ENCODE measurements at regions not wholly inside any gene's neighbourhood (a gene's known extent, or its start where the extent isn't known, plus 50 kb on each side); places are given as distances from the start of the nearest gene placed in this dataset.

- FAIRE-seq, result no peak
- ChIA-PET SMC1A (ENCODE audit: uncharacterized antibody, unreplicated experiment) (no interaction called here), CTCF (no interaction called here), POLR2A (interaction anchor here (0.7 kb wide), 1 partner anchor 178 kb away, joined by 8 read pairs; no protein-coding TSS in a partner anchor), RAD21 (ENCODE audit: unreplicated experiment) (interaction anchor here (0.6 to 0.7 kb wide), 2 partner anchors 393 to 727 kb away, joined by 3 read pairs; no protein-coding TSS in a partner anchor)
- Histone ChIP-seq H3K36me3 (ENCODE audit: control insufficient read depth in 2 of 2, insufficient read depth in 2 of 2, low read length in 1 of 2) (no peaks in the 10 kb centered on the region), H3K4me2 (ENCODE audit: control insufficient read depth, insufficient read depth) (no peak overlapping the region), H3K4me1 (ENCODE audit: control insufficient read depth, insufficient read depth, low read length) (no peaks in the 10 kb centered on the region), H3K9me3 (replicated peaks; ENCODE audit: control insufficient read depth, insufficient read depth, low read length) (no peaks in the 10 kb centered on the region), H4K20me1 (ENCODE audit: control insufficient read depth, insufficient read depth) (no peaks in the 10 kb centered on the region), H3K4me3 (no peak overlapping the region), H3K27me3 (replicated peaks in 1 of 2; ENCODE audit: control insufficient read depth in 2 of 2, insufficient read depth in 2 of 2, low read length in 1 of 2) (no peaks in the 10 kb centered on the region), H3K9ac (ENCODE audit: control insufficient read depth, insufficient read depth, low read length) (no peak overlapping the region), H3K27ac (ENCODE audit: control insufficient read depth, insufficient read depth) (no peak overlapping the region), H3K79me2 (ENCODE audit: control insufficient read depth, insufficient read depth, low read length) (no peaks in the 10 kb centered on the region), H2AFZ (ENCODE audit: control insufficient read depth, low read depth, low read length) (no peak overlapping the region)
- 76% methylated on average over 4 of the region's 4 CpGs for WGBS (ENCODE audit: insufficient coverage, insufficient replicate concordance, low lambda C conversion rate, missing lambda C conversion rate)
- no TSS peak for BruUV-seq (replicated peaks)
- intact Hi-C loops (cut with micrococcal nuclease; ENCODE audit: unreplicated experiment) (no loop called here), in situ Hi-C loops (cut with MboI) (no loop called here)
- no peak for ATAC-seq
- no peak for DNase-seq (ENCODE audit: low read depth, low spot score)
- TF ChIP-seq IRF3 (IDR thresholded peaks at IDR 0.05) (no peak), TAF1 (IDR thresholded peaks at IDR 0.05; ENCODE audit: borderline replicate concordance, low read depth, low read length) (no peak), CREM (IDR thresholded peaks at IDR 0.05; ENCODE audit: low read depth) (no peak), ATF2 (IDR thresholded peaks at IDR 0.05; ENCODE audit: low read length) (no peak), SUZ12 (IDR thresholded peaks at IDR 0.05; ENCODE audit: unreplicated experiment) (no peak), PML (IDR thresholded peaks at IDR 0.05; ENCODE audit: low read length) (no peak), CBX3 (IDR thresholded peaks at IDR 0.05; ENCODE audit: borderline replicate concordance, low read depth) (no peak), SREBF1 (IDR thresholded peaks at IDR 0.05; ENCODE audit: low read length) (no peak), POLR2AphosphoS5 (IDR thresholded peaks at IDR 0.05; ENCODE audit: low read length) (no peak), NFIC (IDR thresholded peaks at IDR 0.05; ENCODE audit: low read depth, low read length) (no peak), MXI1 (IDR thresholded peaks at IDR 0.05; ENCODE audit: low read depth, low read length) (no peak), BACH1 (IDR thresholded peaks at IDR 0.05; ENCODE audit: borderline replicate concordance) (no peak), ATF7 (IDR thresholded peaks at IDR 0.05; ENCODE audit: low read depth) (no peak), IKZF2 (IDR thresholded peaks at IDR 0.05) (no peak), MEF2B (IDR thresholded peaks at IDR 0.05; ENCODE audit: partially characterized antibody, poor library complexity, severe bottlenecking) (no peak), SKIL (IDR thresholded peaks at IDR 0.05; ENCODE audit: low read depth, poor library complexity, severe bottlenecking) (no peak), PAX5 (IDR thresholded peaks at IDR 0.05; ENCODE audit: borderline replicate concordance, low read depth, low read length) (no peak), CBX5 (IDR thresholded peaks at IDR 0.05; ENCODE audit: low read depth) (no peak), ZBTB4 (CRISPR knock-in tag; IDR thresholded peaks at IDR 0.05) (no peak), NFXL1 (IDR thresholded peaks at IDR 0.05; ENCODE audit: borderline replicate concordance) (no peak)
Measured at GRCh38 chr10:63030536-63030935, 102.6 kb upstream of the NRBF2 start.
